Body of pancreas (tissue), 4 donors: ENCODE measurements at regions not wholly inside any gene's neighbourhood (a gene's known extent, or its start where the extent isn't known, plus 50 kb on each side); places are given as distances from the start of the nearest gene placed in this dataset.

Experiments used
- CTCF ChIP-seq, 7 experiments: fragments of 450-650 bp in 4 of 7; fragments of 200-600 bp in 3 of 7; sonication (generic) in 3 of 7; IDR thresholded peaks; one replicate each; pipeline ENCODE4 v1.5.1; 2016 to 2019; ENCODE audit warnings: antibody characterized with exemption in 7 of 7
- POLR2A ChIP-seq, 3 donors: fragments of 450-650 bp; IDR thresholded peaks; one replicate each; pipeline ENCODE4 v1.6.1; 2016; ENCODE audit warnings: antibody characterized with exemption in 3 of 3, mild to moderate bottlenecking in 2 of 3

GRCh38 chr2:139403948-139404347 lies 623.8 kb upstream of the NXPH2 start:
- TF ChIP-seq POLR2A (IDR thresholded peaks at IDR 0.05) = no peak
- TF ChIP-seq CTCF (IDR thresholded peaks at IDR 0.05) = no peak
